ENCODE measurements at regions not wholly inside any gene's neighbourhood (a gene's known extent, or its start where the extent isn't known, plus 50 kb on each side); places are given as distances from the start of the nearest gene placed in this dataset.
"Not testable (repeated sequence)": the region's sequence is repeated elsewhere in the genome, so short reads cannot be mapped to it uniquely, and the experiment has no call there.

DNA sequence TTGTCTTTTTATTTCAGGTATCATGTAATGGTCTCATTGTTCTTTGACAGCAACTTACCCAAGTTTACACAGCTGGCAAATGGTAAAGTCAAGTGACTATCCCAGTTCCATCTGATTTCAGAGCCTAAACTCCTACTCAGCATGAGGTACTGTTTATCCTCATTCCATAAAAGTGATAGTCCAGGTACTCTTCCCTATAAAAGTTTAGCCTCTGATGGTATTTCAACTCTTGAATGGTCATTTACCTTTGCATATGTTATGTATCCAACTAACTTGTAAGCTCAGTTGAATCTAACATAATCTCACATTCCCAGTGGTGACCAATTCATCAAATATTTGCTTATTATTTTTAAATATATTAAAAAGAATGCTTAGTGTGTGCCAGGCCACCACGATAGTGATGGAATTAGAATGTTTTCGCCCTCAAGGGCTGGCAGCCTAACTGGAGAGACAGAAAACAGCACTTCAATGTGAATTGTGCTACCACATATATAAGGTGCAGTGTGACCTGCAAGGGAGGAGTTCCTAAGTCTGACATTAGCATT is 307.1 kb downstream of the CTH start:
- H3K4me1 ChIP-seq (ENCODE audit: control insufficient read depth, insufficient read depth, low read length), result no peaks in the 10 kb centered on the region
- H3K36me3 ChIP-seq (ENCODE audit: control insufficient read depth, insufficient read depth, low read length), result no peaks in the 10 kb centered on the region

DNA sequence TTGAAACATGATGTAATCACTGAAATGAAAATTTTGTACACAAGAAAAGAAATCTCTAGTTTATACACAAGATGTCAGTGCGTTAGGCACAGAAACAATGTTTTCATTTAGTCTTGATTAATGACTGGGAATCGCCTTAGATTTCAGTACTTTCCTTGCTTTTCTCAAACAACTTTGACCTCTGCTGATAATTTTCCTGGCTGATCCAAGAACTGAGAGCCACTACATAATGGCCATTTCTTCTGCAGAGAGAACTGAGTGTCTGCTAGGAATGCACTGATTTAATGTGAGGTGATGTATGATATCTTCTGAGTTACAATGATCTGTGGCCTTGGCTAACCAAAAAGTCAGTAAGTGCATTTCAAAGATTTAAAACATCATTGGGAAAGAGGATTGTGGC is 308.1 kb downstream of the CTH start:
- Histone ChIP-seq H3K4me3 (ENCODE audit: low read depth, low read length) (no peak overlapping the region), H3K27me3 (ENCODE audit: control insufficient read depth, insufficient read depth, low read length) (no peaks in the 10 kb centered on the region), H3K4me1 (ENCODE audit: control insufficient read depth, insufficient read depth, low read length) (no peaks in the 10 kb centered on the region), H3K27ac (ENCODE audit: low read depth, low read length) (no peak overlapping the region), H3K36me3 (ENCODE audit: control insufficient read depth, insufficient read depth, low read length) (no peaks in the 10 kb centered on the region), H3K9ac (ENCODE audit: low read depth, low read length) (no peak overlapping the region), H3K9me3 (ENCODE audit: control insufficient read depth, insufficient read depth, low read length) (no peaks in the 10 kb centered on the region)

More for the DNA sequence above, 307.1 kb downstream of the CTH start:
- Histone ChIP-seq H3K27me3 (ENCODE audit: control insufficient read depth, insufficient read depth, low read length) (no peaks in the 10 kb centered on the region), H3K4me3 (ENCODE audit: low read depth, low read length) (no peak overlapping the region), H3K27ac (ENCODE audit: low read depth, low read length) (no peak overlapping the region), H3K9me3 (ENCODE audit: control insufficient read depth, insufficient read depth, low read length) (no peaks in the 10 kb centered on the region), H3K9ac (ENCODE audit: low read depth, low read length) (no peak overlapping the region)

GRCh38 chr1:70720109-70720508 is 309.0 kb downstream of the CTH start:
- Histone ChIP-seq H3K4me1 (ENCODE audit: control insufficient read depth, insufficient read depth, low read length) (no peaks in the 10 kb centered on the region), H3K27me3 (ENCODE audit: control insufficient read depth, insufficient read depth, low read length) (no peaks in the 10 kb centered on the region), H3K9me3 (ENCODE audit: control insufficient read depth, insufficient read depth, low read length) (no peaks in the 10 kb centered on the region), H3K4me3 (ENCODE audit: low read depth, low read length) (no peak overlapping the region), H3K9ac (ENCODE audit: low read depth, low read length) (no peak overlapping the region), H3K27ac (ENCODE audit: low read depth, low read length) (no peak overlapping the region), H3K36me3 (ENCODE audit: control insufficient read depth, insufficient read depth, low read length) (no peaks in the 10 kb centered on the region)

GRCh38 chr1:70720521-70720920 is 309.5 kb downstream of the CTH start:
- no peak overlapping the region for H3K9ac ChIP-seq (ENCODE audit: low read depth, low read length)
- peaks cover 3% of the 10 kb centered on the region; the same call in 1 of the 2 replicates for H3K9me3 ChIP-seq (ENCODE audit: control insufficient read depth, insufficient read depth, low read length)
- no peak overlapping the region for H3K4me3 ChIP-seq (ENCODE audit: low read depth, low read length)
- no peak overlapping the region for H3K27ac ChIP-seq (ENCODE audit: low read depth, low read length)
- H3K27me3 ChIP-seq (ENCODE audit: control insufficient read depth, insufficient read depth, low read length), result no peaks in the 10 kb centered on the region
- H3K36me3 ChIP-seq (ENCODE audit: control insufficient read depth, insufficient read depth, low read length), result no peaks in the 10 kb centered on the region
- no peaks in the 10 kb centered on the region for H3K4me1 ChIP-seq (ENCODE audit: control insufficient read depth, insufficient read depth, low read length)

- Histone ChIP-seq H3K27me3 (ENCODE audit: control insufficient read depth, insufficient read depth, low read length) (no peaks in the 10 kb centered on the region), H3K27ac (ENCODE audit: low read depth, low read length) (no peak overlapping the region)
Observed at GRCh38 chr1:70727886-70728489, 316.9 kb downstream of the CTH start.

GRCh38 chr1:70736518-70736917 is 311.1 kb downstream of the PTGER3 start:
- not testable (repeated sequence) for H3K4me3 ChIP-seq (ENCODE audit: low read depth, low read length); H3K27ac ChIP-seq (ENCODE audit: low read depth, low read length); H3K9ac ChIP-seq (ENCODE audit: low read depth, low read length); H3K36me3 ChIP-seq (ENCODE audit: control insufficient read depth, insufficient read depth, low read length); H3K27me3 ChIP-seq (ENCODE audit: control insufficient read depth, insufficient read depth, low read length); H3K9me3 ChIP-seq (ENCODE audit: control insufficient read depth, insufficient read depth, low read length); H3K4me1 ChIP-seq (ENCODE audit: control insufficient read depth, insufficient read depth, low read length)

More at GRCh38 chr1:70727886-70728489, 316.9 kb downstream of the CTH start:
- Histone ChIP-seq H3K4me3 (ENCODE audit: low read depth, low read length) (no peak overlapping the region), H3K9ac (ENCODE audit: low read depth, low read length) (no peak overlapping the region), H3K4me1 (ENCODE audit: control insufficient read depth, insufficient read depth, low read length) (peaks cover 8% of the 10 kb centered on the region; the same call in 1 of the 2 replicates), H3K9me3 (ENCODE audit: control insufficient read depth, insufficient read depth, low read length) (peaks cover 6% of the 10 kb centered on the region; the same call in 1 of the 2 replicates), H3K36me3 (ENCODE audit: control insufficient read depth, insufficient read depth, low read length) (no peaks in the 10 kb centered on the region)

DNA sequence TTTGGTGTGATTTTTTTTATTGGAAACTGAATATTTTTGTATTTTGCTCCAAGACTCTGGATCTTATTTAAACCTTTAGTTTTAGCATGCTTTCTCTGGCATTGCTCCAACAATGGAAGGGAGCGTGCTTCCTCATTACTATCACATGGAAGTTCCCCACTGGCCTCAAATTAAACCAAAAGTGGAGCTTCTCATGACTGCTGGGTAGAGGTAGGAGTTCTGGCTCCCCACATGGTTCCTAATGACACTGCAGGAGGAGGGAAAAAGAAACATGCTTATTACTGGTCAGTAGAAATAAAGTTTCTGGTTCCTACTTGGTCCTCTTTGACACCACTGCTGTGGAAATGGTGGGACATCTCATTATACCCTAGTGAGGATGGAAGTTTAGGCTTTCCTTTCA is 310.5 kb downstream of the PTGER3 start:
- H3K4me3 ChIP-seq (ENCODE audit: low read depth, low read length), result no peak overlapping the region

GRCh38 chr1:70738624-70739023 is 309.0 kb downstream of the PTGER3 start:
- Histone ChIP-seq H3K36me3 (ENCODE audit: control insufficient read depth, insufficient read depth, low read length) (no peaks in the 10 kb centered on the region), H3K4me1 (ENCODE audit: control insufficient read depth, insufficient read depth, low read length) (no peaks in the 10 kb centered on the region), H3K27ac (ENCODE audit: low read depth, low read length) (no peak overlapping the region), H3K9me3 (ENCODE audit: control insufficient read depth, insufficient read depth, low read length) (no peaks in the 10 kb centered on the region), H3K9ac (ENCODE audit: low read depth, low read length) (no peak overlapping the region), H3K4me3 (ENCODE audit: low read depth, low read length) (no peak overlapping the region), H3K27me3 (ENCODE audit: control insufficient read depth, insufficient read depth, low read length) (no peaks in the 10 kb centered on the region)

More for the DNA sequence above, 310.5 kb downstream of the PTGER3 start:
- Histone ChIP-seq H3K36me3 (ENCODE audit: control insufficient read depth, insufficient read depth, low read length) (no peaks in the 10 kb centered on the region), H3K27ac (ENCODE audit: low read depth, low read length) (no peak overlapping the region), H3K4me1 (ENCODE audit: control insufficient read depth, insufficient read depth, low read length) (no peaks in the 10 kb centered on the region), H3K9me3 (ENCODE audit: control insufficient read depth, insufficient read depth, low read length) (no peaks in the 10 kb centered on the region), H3K9ac (ENCODE audit: low read depth, low read length) (no peak overlapping the region), H3K27me3 (ENCODE audit: control insufficient read depth, insufficient read depth, low read length) (no peaks in the 10 kb centered on the region)

GRCh38 chr1:70745199-70745598 is 302.4 kb downstream of the PTGER3 start:
- Histone ChIP-seq H3K4me1 (ENCODE audit: control insufficient read depth, insufficient read depth, low read length) (no peaks in the 10 kb centered on the region), H3K9me3 (ENCODE audit: control insufficient read depth, insufficient read depth, low read length) (peaks cover 5% of the 10 kb centered on the region; the same call in 1 of the 2 replicates), H3K36me3 (ENCODE audit: control insufficient read depth, insufficient read depth, low read length) (no peaks in the 10 kb centered on the region), H3K27ac (ENCODE audit: low read depth, low read length) (no peak overlapping the region), H3K4me3 (ENCODE audit: low read depth, low read length) (no peak overlapping the region), H3K9ac (ENCODE audit: low read depth, low read length) (no peak overlapping the region), H3K27me3 (ENCODE audit: control insufficient read depth, insufficient read depth, low read length) (no peaks in the 10 kb centered on the region)

GRCh38 chr1:70746062-70746461 is 301.6 kb downstream of the PTGER3 start:
- not testable (repeated sequence) for H3K27me3 ChIP-seq (ENCODE audit: control insufficient read depth, insufficient read depth, low read length); H3K27ac ChIP-seq (ENCODE audit: low read depth, low read length); H3K36me3 ChIP-seq (ENCODE audit: control insufficient read depth, insufficient read depth, low read length); H3K9ac ChIP-seq (ENCODE audit: low read depth, low read length); H3K4me3 ChIP-seq (ENCODE audit: low read depth, low read length); H3K4me1 ChIP-seq (ENCODE audit: control insufficient read depth, insufficient read depth, low read length); H3K9me3 ChIP-seq (ENCODE audit: control insufficient read depth, insufficient read depth, low read length)

- H3K9ac ChIP-seq (ENCODE audit: low read depth, low read length); H3K9me3 ChIP-seq (ENCODE audit: control insufficient read depth, insufficient read depth, low read length); H3K4me3 ChIP-seq (ENCODE audit: low read depth, low read length); H3K27ac ChIP-seq (ENCODE audit: low read depth, low read length); H3K4me1 ChIP-seq (ENCODE audit: control insufficient read depth, insufficient read depth, low read length); H3K27me3 ChIP-seq (ENCODE audit: control insufficient read depth, insufficient read depth, low read length); H3K36me3 ChIP-seq (ENCODE audit: control insufficient read depth, insufficient read depth, low read length): not testable (repeated sequence)
Observed at GRCh38 chr1:70747123-70747522, 300.5 kb downstream of the PTGER3 start.
